ENCODE measurements at regions not wholly inside any gene's neighbourhood (a gene's known extent, or its start where the extent isn't known, plus 50 kb on each side); places are given as distances from the start of the nearest gene placed in this dataset.

- no peaks in the 10 kb centered on the region for H3K9me3 ChIP-seq (replicated peaks in 1 of 2; ENCODE audit: control insufficient read depth in 1 of 2, insufficient read depth in 1 of 2, low read length in 2 of 2)
- no peak overlapping the region for H2AFZ ChIP-seq (ENCODE audit: insufficient read depth, low read depth, low read length, poor library complexity, severe bottlenecking)
- TF ChIP-seq CTCF (IDR thresholded peaks at IDR 0.05) = no peak
- H3K4me2 ChIP-seq (replicated peaks; ENCODE audit: extremely low read depth, low read length, poor library complexity, severe bottlenecking) = no peak overlapping the region
- H4K20me1 ChIP-seq (ENCODE audit: insufficient read depth, low read length) = no peaks in the 10 kb centered on the region
- 92% methylated on average over 2 of the region's 6 CpGs for WGBS (ENCODE audit: insufficient coverage)
- Mint-ChIP-seq H3K9me3 (no peaks in the 10 kb centered on the region), H3K27ac (no peak overlapping the region), H3K27me3 (ENCODE audit: low read depth in 3 of 3) (peaks cover 0 to 3% (median 2%) of the 10 kb centered on the region in 3 donors), H3K36me3 (no peaks in the 10 kb centered on the region), H3K4me3 (no peak overlapping the region), H3K4me1 (no peaks in the 10 kb centered on the region)
- intact Hi-C loops (cut with micrococcal nuclease) = no loop called here
- DNase-seq = no peak
- H3K4me1 ChIP-seq (ENCODE audit: control insufficient read depth in 1 of 2, insufficient read depth in 2 of 2, low read length in 2 of 2) = no peaks in the 10 kb centered on the region
- H3K79me2 ChIP-seq (ENCODE audit: insufficient read depth, low read length) = no peaks in the 10 kb centered on the region
- no peaks in the 10 kb centered on the region for H3K36me3 ChIP-seq (replicated peaks in 1 of 2; ENCODE audit: control insufficient read depth in 1 of 2, insufficient read depth in 2 of 2, low read length in 2 of 2)
- H3K27ac ChIP-seq (ENCODE audit: low read depth in 1 of 2, low read length in 2 of 2) = no peak overlapping the region
- no peak overlapping the region for H3K4me3 ChIP-seq (replicated peaks in 1 of 3; ENCODE audit: low read depth in 2 of 3, low read length in 3 of 3)
- no peaks in the 10 kb centered on the region for H3K27me3 ChIP-seq (ENCODE audit: control insufficient read depth in 2 of 2, insufficient read depth in 2 of 2, low read length in 2 of 2)
- no peak overlapping the region for H3K9ac ChIP-seq (ENCODE audit: insufficient read depth, low read length, poor library complexity, severe bottlenecking)
Observed at GRCh38 chr5:168135897-168136296, 155.5 kb upstream of the WWC1 start.

GRCh38 chr5:168136340-168136739 lies 155.1 kb upstream of the WWC1 start:
- no peak for DNase-seq
- H3K9me3 ChIP-seq (replicated peaks in 1 of 2; ENCODE audit: control insufficient read depth in 1 of 2, insufficient read depth in 1 of 2, low read length in 2 of 2) = no peaks in the 10 kb centered on the region
- Mint-ChIP-seq H3K27me3 (ENCODE audit: low read depth in 3 of 3) (peaks cover 0 to 3% (median 2%) of the 10 kb centered on the region in 3 donors), H3K4me3 (no peak overlapping the region), H3K9me3 (no peaks in the 10 kb centered on the region), H3K4me1 (no peaks in the 10 kb centered on the region), H3K36me3 (no peaks in the 10 kb centered on the region), H3K27ac (no peak overlapping the region)
- intact Hi-C loops (cut with micrococcal nuclease) = no loop called here
- H3K4me3 ChIP-seq (replicated peaks in 1 of 3; ENCODE audit: low read depth in 2 of 3, low read length in 3 of 3) = no peak overlapping the region
- WGBS (ENCODE audit: insufficient coverage) = 93% methylated on average over 3 of the region's 5 CpGs
- H4K20me1 ChIP-seq (ENCODE audit: insufficient read depth, low read length) = no peaks in the 10 kb centered on the region
- no peak for TF ChIP-seq CTCF (IDR thresholded peaks at IDR 0.05)
- H3K36me3 ChIP-seq (replicated peaks in 1 of 2; ENCODE audit: control insufficient read depth in 1 of 2, insufficient read depth in 2 of 2, low read length in 2 of 2) = no peaks in the 10 kb centered on the region
- H2AFZ ChIP-seq (ENCODE audit: insufficient read depth, low read depth, low read length, poor library complexity, severe bottlenecking) = no peak overlapping the region
- no peaks in the 10 kb centered on the region for H3K4me1 ChIP-seq (ENCODE audit: control insufficient read depth in 1 of 2, insufficient read depth in 2 of 2, low read length in 2 of 2)
- H3K27me3 ChIP-seq (ENCODE audit: control insufficient read depth in 2 of 2, insufficient read depth in 2 of 2, low read length in 2 of 2) = no peaks in the 10 kb centered on the region
- H3K4me2 ChIP-seq (replicated peaks; ENCODE audit: extremely low read depth, low read length, poor library complexity, severe bottlenecking) = no peak overlapping the region
- H3K27ac ChIP-seq (ENCODE audit: low read depth in 1 of 2, low read length in 2 of 2) = no peak overlapping the region
- H3K79me2 ChIP-seq (ENCODE audit: insufficient read depth, low read length) = no peaks in the 10 kb centered on the region
- no peak overlapping the region for H3K9ac ChIP-seq (ENCODE audit: insufficient read depth, low read length, poor library complexity, severe bottlenecking)

Measured in CD14-positive monocyte (primary cell).